Ovary (tissue), 7 donors: ENCODE measurements at regions not wholly inside any gene's neighbourhood (a gene's known extent, or its start where the extent isn't known, plus 50 kb on each side); places are given as distances from the start of the nearest gene placed in this dataset.
"Not testable (repeated sequence)": the region's sequence is repeated elsewhere in the genome, so short reads cannot be mapped to it uniquely, and the experiment has no call there.

Experiments used
- DNase-seq, 5 donors: peaks; one replicate each; pipeline ENCODE4 v3.0.0-alpha.2; 2019 to 2020
- H3K27ac ChIP-seq, 2 donors: fragments of 200-600 bp; one replicate each; pipeline versions ENCODE4 v1.5.1 to v1.8.0; 2019 to 2022
- H3K27me3 ChIP-seq: fragments of 200-600 bp; one replicate; pipeline ENCODE4 v1.8.0; 2022
- H3K36me3 ChIP-seq: fragments of 200-600 bp; sonication (generic); one replicate; pipeline ENCODE4 v1.5.1; 2019
- H3K4me1 ChIP-seq: one replicate; pipeline ENCODE4 v1.8.1; 2013; ENCODE audit warnings: mild to moderate bottlenecking, moderate library complexity; ENCODE audit not compliant: insufficient read depth
- H3K4me3 ChIP-seq: fragments of 200-600 bp; sonication (generic); one replicate; pipeline ENCODE4 v1.5.1; 2017
- H3K9me3 ChIP-seq, 2 donors: fragments of 200-600 bp in 1 of 2; sonication (generic) in 1 of 2; one replicate each; pipeline versions ENCODE4 v1.5.1 to v1.8.1; 2013 to 2019; ENCODE audit warnings: mild to moderate bottlenecking in 1 of 2, moderate library complexity in 1 of 2
- EP300 ChIP-seq: sonication (generic); formaldehyde crosslinking; IDR thresholded peaks from one replicate; pipeline ENCODE4 v1.6.1; 2017; ENCODE audit warnings: antibody characterized with exemption
- POLR2A ChIP-seq: fragments of 450-650 bp; IDR thresholded peaks from one replicate; pipeline ENCODE4 v1.6.1; 2017; ENCODE audit warnings: antibody characterized with exemption, mild to moderate bottlenecking, moderate library complexity
- WGBS, 3 donors: extraction: QIAGEN DNeasy Blood & Tissue Kit in 1 of 3; methylation state at CpG; one replicate each; pipeline versions ENCODE4 v1.1.5 to v1.1.7; 2013 to 2017; 5-methylcytosine and 5-hydroxymethylcytosine counted together
- intact Hi-C, 4 donors: fragments of 100-400 bp; cut with DNase I; formaldehyde crosslinking; loops; one replicate each; pipeline versions ENCODE4 v1.11.0 to v1.15.1; 2022 to 2023
- TF ChIP-seq, protein P1 (sequence below), 3 donors: fragments of 450-650 bp in 2 of 3; fragments of 200-600 bp in 1 of 3; IDR thresholded peaks; one replicate each; pipeline versions ENCODE4 v1.5.1 to v1.8.0; 2016 to 2022; ENCODE audit warnings: antibody characterized with exemption in 3 of 3, mild to moderate bottlenecking in 1 of 3
- donor health status: DM: no; HTN: no; CAD: no; lungs with moderate emphysema.
- donor health status: DM: no; HTN: no; CAD: no.
- donor health status: Bipolar disorder and iron deficiency.
- donor health status: DM: no; HTN: no; CAD: no.
- donor health status: DM: yes; HTN: yes; CAD: no.

DNA sequence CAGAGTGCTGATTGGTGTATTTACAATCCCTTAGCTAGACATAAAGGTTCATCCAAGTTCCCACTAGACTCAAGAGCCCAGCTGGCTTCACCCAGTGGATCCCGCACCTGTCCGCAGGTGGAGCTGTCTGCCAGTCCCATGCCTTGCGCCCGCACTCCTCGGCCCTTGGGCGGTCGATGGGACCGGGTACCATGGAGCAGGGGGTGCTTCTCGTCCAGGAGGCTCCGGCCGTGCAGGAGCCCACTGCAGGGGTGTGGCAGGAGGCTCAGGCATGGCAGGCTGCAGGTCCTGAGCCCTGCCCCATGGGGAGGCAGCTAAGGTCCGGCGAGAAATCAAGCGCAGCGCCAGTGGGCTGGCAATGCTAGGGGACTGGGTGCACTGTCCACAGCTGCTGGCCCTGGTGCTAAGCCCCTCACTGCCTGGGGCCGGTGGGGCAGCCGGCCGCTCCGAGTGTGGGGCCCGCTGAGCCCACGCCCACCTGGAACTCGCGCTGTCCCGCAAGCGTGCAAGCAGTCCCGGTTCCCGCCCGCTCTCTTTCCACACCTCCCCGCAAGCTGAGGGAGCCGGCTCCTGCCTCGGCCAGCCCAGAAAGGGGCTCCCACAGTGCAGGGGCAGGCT, 1206.3 kb downstream of the OTOL1 start:
- H3K4me3 ChIP-seq, result no peak overlapping the region
- TF ChIP-seq EP300 (no peak), POLR2A (no peak)
- TF ChIP-seq, protein P1, sequence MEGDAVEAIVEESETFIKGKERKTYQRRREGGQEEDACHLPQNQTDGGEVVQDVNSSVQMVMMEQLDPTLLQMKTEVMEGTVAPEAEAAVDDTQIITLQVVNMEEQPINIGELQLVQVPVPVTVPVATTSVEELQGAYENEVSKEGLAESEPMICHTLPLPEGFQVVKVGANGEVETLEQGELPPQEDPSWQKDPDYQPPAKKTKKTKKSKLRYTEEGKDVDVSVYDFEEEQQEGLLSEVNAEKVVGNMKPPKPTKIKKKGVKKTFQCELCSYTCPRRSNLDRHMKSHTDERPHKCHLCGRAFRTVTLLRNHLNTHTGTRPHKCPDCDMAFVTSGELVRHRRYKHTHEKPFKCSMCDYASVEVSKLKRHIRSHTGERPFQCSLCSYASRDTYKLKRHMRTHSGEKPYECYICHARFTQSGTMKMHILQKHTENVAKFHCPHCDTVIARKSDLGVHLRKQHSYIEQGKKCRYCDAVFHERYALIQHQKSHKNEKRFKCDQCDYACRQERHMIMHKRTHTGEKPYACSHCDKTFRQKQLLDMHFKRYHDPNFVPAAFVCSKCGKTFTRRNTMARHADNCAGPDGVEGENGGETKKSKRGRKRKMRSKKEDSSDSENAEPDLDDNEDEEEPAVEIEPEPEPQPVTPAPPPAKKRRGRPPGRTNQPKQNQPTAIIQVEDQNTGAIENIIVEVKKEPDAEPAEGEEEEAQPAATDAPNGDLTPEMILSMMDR (IDR thresholded peaks at IDR 0.05), result no peak
- WGBS, 3 donors, result 87 to 98% (median 90%) methylated on average over 19 to 31 of the region's 31 CpGs
- intact Hi-C loops, result no loop called here
- H3K27ac ChIP-seq, result no peak overlapping the region
- H3K9me3 ChIP-seq, result no peaks in the 10 kb centered on the region
- no peaks in the 10 kb centered on the region for H3K4me1 ChIP-seq
- no peak for DNase-seq
- H3K36me3 ChIP-seq, result no peaks in the 10 kb centered on the region
- H3K27me3 ChIP-seq, result no peaks in the 10 kb centered on the region

DNA sequence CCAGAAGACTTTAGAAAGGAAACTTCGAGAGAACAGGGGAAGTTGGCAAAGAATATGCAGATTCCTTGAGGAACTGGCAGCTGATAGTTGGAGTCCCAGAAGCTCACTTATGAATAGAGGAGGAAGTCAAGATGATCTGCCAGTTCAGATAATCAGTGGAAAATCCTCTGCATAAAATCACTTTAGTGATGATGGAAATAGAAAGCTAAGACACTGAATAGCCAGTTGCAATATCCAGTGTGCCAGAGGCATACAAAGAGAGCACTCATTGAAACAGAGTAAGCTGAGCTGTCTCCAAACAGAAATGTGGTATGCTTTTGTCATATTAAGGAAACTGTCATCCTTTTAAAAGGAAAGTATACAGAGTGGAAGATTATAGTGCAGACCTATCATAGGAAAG, 1207.6 kb downstream of the OTOL1 start:
- TF ChIP-seq POLR2A, result no peak
- TF ChIP-seq, protein P1 (IDR thresholded peaks at IDR 0.05), result no peak
- Histone ChIP-seq H3K4me3 (no peak overlapping the region), H3K4me1 (no peaks in the 10 kb centered on the region), H3K27ac (no peak overlapping the region), H3K27me3 (no peaks in the 10 kb centered on the region), H3K36me3 (no peaks in the 10 kb centered on the region), H3K9me3 (no peaks in the 10 kb centered on the region)
- 16 to 19% (median 17%) methylated on average over 1 of the region's 1 CpG for WGBS, 3 donors
- DNase-seq, result no peak
- intact Hi-C loops, result no loop called here

DNA sequence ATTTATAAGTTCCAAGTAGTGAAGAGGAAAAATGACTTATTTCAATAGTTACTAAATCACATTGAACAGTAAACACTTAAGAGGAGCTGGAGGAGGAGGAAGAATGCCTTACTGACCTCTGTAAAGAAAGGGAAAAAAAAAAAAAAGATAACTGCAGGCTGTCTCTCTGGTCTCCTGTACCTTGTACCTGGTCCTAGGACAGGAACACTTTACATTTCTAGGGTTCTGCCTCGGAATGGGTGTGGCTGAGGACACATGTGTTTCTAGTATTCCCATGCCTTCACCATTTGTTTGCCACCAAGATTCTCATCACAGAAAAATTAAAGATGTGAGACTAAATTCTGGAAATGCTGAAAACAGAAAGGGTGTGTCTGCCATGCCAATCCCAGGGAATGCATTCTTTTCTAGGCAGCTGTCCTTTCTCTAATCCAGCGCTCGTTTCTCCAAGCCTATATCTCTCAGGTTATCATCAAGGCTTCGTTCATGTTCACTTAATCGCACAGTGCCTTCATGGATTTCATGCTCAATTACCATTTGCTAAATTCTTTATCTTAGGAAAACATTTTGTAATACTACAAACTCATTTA, 1208.3 kb downstream of the OTOL1 start:
- TF ChIP-seq, protein P1 (IDR thresholded peaks at IDR 0.05), result no peak
- TF ChIP-seq EP300 (no peak), POLR2A (no peak)
- no peak overlapping the region for H3K4me3 ChIP-seq
- DNase-seq, result no peak
- no peaks in the 10 kb centered on the region for H3K4me1 ChIP-seq
- H3K36me3 ChIP-seq, result no peaks in the 10 kb centered on the region
- intact Hi-C loops, result no loop called here
- H3K9me3 ChIP-seq, result no peaks in the 10 kb centered on the region
- WGBS, 3 donors, result 81 to 85% (median 83%) methylated on average over 5 of the region's 5 CpGs
- H3K27me3 ChIP-seq, result no peaks in the 10 kb centered on the region
- H3K27ac ChIP-seq, result no peak overlapping the region

DNA sequence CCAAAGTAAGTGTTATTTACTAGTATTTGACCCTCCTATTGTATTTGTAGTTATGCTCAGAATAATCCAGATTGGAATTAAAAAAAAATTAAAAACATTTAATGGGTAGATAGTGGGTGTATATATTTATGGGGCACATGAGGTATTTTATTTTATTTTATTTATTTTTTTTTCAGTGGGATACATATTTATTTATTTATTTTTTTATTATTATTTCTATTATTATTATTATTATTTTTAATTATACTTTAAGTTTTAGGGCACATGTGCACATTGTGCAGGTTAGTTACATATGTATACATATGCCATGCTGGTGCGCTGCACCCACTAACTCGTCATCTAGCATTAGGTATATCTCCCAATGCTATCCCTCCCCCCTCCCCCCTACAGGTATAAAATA, 1211.8 kb downstream of the OTOL1 start:
- intact Hi-C loops, H3K9me3 ChIP-seq: not testable (repeated sequence)

DNA sequence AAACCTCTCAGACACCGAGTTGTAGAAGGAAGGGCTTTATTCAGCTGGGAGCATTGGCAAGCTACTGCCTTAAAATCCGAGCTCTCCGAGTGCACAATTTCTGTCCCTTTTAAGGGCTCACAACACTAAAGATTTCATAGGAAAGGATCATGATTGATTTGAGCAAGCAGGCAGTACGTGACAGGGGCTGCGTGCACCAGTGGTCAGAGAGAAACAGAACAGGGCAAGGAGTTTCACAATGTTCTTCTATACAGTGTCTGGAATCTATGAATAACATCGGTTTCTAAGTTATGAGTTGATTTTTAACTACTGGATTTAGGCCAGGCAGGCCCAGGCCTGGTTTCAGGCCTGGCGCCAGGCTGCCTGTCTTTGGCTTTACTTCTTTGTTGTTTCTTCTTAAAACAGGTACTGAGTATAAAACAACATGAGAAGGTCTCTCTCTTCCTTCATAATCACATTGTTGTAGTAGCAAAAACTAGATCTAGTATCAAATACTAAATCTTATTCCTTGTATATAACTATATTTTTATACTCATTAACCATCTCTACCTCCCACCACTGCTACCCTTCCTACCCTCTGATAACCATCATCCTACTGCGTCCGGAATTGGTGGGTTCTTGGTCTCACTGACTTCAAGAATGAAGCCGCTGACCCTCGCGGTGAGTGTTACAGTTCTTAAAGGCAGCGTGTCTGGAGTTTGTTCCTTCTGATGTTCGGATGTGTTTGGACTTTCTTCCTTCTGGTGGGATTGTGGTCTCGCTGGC, 1212.5 kb downstream of the OTOL1 start:
- H3K27ac ChIP-seq, H3K4me3 ChIP-seq, H3K36me3 ChIP-seq, DNase-seq, H3K9me3 ChIP-seq, H3K27me3 ChIP-seq, intact Hi-C loops, H3K4me1 ChIP-seq: not testable (repeated sequence)
- 94% methylated on average over 15 of the region's 15 CpGs for WGBS, 3 donors

More for the DNA sequence above, 1211.8 kb downstream of the OTOL1 start:
- H3K4me1 ChIP-seq, DNase-seq, H3K27me3 ChIP-seq, H3K4me3 ChIP-seq, H3K36me3 ChIP-seq, H3K27ac ChIP-seq: not testable (repeated sequence)
- WGBS, 3 donors, result 95 to 97% (median 96%) methylated on average over 2 of the region's 2 CpGs
